Testis (tissue), 2 donors: ENCODE measurements at regions not wholly inside any gene's neighbourhood (a gene's known extent, or its start where the extent isn't known, plus 50 kb on each side); places are given as distances from the start of the nearest gene placed in this dataset.

Experiments used
- DNase-seq: peaks from one replicate; pipeline ENCODE4 v3.0.0-alpha.2; 2019
- H3K27ac ChIP-seq, 2 donors: fragments of 200-600 bp; sonication (generic); one replicate each; pipeline ENCODE4 v1.5.1; 2019
- H3K27me3 ChIP-seq: fragments of 200-600 bp; sonication (generic); one replicate; pipeline ENCODE4 v1.5.1; 2019
- H3K36me3 ChIP-seq: fragments of 200-600 bp; sonication (generic); one replicate; pipeline ENCODE4 v1.5.1; 2017; ENCODE audit warnings: low read depth; ENCODE audit errors: missing control alignments
- H3K4me1 ChIP-seq: fragments of 200-600 bp; sonication (generic); one replicate; pipeline ENCODE4 v1.5.1; 2019
- H3K4me3 ChIP-seq, 2 donors: fragments of 200-600 bp; sonication (generic); one replicate each; pipeline ENCODE4 v1.5.1; 2017 to 2019
- H3K9me3 ChIP-seq: fragments of 200-600 bp; sonication (generic); one replicate; pipeline ENCODE4 v1.5.1; 2017
- POLR2A ChIP-seq: fragments of 450-650 bp; IDR thresholded peaks from one replicate; pipeline ENCODE4 v1.6.1; 2017; ENCODE audit warnings: antibody characterized with exemption, mild to moderate bottlenecking, moderate library complexity
- WGBS, 2 donors: methylation state at CpG; one replicate each; pipeline ENCODE4 v1.1.5; 2018; 5-methylcytosine and 5-hydroxymethylcytosine counted together
- intact Hi-C: fragments of 100-400 bp; cut with DNase I; formaldehyde crosslinking; loops from one replicate; pipeline ENCODE4 v1.15.1; 2023; ENCODE audit warnings: low total_unique reads
- TF ChIP-seq, protein P1 (sequence below), 3 experiments: fragments of 450-650 bp in 2 of 3; fragments of 200-600 bp in 1 of 3; sonication (generic) in 1 of 3; IDR thresholded peaks; one replicate each; pipeline ENCODE4 v1.5.1; 2016 to 2019; ENCODE audit warnings: antibody characterized with exemption in 3 of 3, mild to moderate bottlenecking in 2 of 3, moderate library complexity in 1 of 3

DNA sequence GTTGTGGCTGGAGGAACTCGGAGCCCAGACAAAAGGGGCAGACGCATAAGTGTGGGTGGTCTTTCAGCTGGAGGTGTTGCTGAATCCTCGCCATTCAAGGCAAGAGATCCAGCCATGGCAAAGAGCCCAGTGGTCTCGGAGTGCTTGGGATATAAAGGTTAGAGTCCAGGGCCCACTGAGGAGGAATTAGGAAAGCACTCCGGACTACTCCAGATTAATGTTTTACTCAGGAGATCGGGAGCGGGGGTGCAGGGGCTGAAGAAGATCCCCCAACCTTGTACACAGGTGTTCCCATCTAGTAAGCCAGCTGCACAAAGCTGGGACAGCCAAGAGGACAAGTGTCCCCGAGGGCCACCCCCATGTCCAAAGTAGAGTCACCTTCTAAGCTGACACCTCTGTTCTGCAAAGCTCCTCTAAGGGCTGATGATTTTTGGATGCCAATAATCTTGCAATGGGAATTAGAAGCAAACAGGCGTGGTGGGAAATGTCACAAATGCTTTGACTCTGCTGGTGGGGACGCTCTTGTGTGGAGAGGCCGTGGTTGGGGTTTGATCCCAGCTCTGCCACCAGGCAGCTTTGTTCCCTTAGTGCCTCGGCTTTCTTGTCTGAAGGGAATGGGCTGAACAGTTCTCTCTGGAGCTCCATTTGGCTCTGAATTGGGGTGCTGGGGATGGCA is 194.3 kb upstream of the SOX1 start:
- WGBS, 2 donors, result 83 to 92% methylated on average over 11 to 12 of the region's 12 CpGs
- TF ChIP-seq POLR2A, result no peak
- TF ChIP-seq, protein P1, sequence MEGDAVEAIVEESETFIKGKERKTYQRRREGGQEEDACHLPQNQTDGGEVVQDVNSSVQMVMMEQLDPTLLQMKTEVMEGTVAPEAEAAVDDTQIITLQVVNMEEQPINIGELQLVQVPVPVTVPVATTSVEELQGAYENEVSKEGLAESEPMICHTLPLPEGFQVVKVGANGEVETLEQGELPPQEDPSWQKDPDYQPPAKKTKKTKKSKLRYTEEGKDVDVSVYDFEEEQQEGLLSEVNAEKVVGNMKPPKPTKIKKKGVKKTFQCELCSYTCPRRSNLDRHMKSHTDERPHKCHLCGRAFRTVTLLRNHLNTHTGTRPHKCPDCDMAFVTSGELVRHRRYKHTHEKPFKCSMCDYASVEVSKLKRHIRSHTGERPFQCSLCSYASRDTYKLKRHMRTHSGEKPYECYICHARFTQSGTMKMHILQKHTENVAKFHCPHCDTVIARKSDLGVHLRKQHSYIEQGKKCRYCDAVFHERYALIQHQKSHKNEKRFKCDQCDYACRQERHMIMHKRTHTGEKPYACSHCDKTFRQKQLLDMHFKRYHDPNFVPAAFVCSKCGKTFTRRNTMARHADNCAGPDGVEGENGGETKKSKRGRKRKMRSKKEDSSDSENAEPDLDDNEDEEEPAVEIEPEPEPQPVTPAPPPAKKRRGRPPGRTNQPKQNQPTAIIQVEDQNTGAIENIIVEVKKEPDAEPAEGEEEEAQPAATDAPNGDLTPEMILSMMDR (IDR thresholded peaks at IDR 0.05), result no peak
- Histone ChIP-seq H3K36me3 (no peaks in the 10 kb centered on the region), H3K27ac (no peak overlapping the region), H3K9me3 (no peaks in the 10 kb centered on the region), H3K27me3 (no peaks in the 10 kb centered on the region), H3K4me1 (no peaks in the 10 kb centered on the region), H3K4me3 (no peak overlapping the region)
- intact Hi-C loops, result no loop called here
- no peak for DNase-seq

DNA sequence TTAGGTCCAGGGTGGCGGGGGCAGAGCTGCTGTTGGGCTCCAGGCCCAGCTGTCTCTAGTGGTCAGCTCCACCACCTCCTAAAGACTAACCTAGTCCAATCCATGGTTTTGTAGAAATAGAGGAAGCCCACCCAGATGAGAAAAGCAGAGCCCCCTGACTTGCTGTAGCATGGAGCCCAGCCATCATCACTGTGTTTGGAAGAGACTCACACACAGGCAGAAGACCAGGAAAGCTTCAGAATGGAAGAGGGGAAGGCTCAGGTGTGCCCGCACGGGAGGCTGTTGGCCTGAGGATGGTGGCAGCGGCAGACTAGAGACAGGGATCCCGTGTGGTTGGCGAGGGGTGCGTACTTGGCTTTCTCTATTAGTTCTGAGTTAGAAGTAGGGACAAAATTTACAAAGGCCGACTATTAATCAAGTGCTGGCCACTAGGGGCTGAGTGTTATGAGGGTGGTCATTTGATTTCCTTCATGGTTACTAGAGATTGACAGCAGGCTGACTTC is 193.2 kb upstream of the SOX1 start:
- Histone ChIP-seq H3K4me1 (no peaks in the 10 kb centered on the region), H3K27ac (no peak overlapping the region), H3K4me3 (no peak overlapping the region), H3K36me3 (no peaks in the 10 kb centered on the region), H3K27me3 (no peaks in the 10 kb centered on the region), H3K9me3 (no peaks in the 10 kb centered on the region)
- intact Hi-C loops, result no loop called here
- WGBS, 2 donors, result 81 to 89% methylated on average over 8 of the region's 8 CpGs
- no peak for DNase-seq
- TF ChIP-seq, protein P1 (IDR thresholded peaks at IDR 0.05), result no peak
- TF ChIP-seq POLR2A, result no peak

DNA sequence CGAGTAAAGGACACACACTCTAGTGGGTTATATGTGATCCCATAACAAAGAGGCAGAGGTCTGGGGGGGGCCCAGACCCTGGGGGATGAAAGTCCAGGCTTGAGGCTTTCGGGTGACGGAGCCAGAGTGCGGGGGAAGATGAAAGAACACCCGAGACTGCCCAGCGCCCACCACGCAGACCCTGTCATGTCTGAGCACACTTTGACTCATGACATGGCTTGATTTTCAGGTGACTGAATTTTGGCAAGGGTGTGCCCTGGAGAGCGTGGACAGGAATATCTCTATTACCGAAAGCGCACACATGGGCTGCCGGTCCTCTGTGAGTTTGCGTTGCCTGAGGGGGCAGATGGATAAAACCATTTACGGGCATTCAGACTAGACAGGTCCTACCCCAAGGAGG is 192.0 kb upstream of the SOX1 start:
- Histone ChIP-seq H3K27ac (no peak overlapping the region), H3K9me3 (no peaks in the 10 kb centered on the region), H3K4me3 (no peak overlapping the region), H3K36me3 (no peaks in the 10 kb centered on the region), H3K27me3 (no peaks in the 10 kb centered on the region), H3K4me1 (no peaks in the 10 kb centered on the region)
- no peak for DNase-seq
- intact Hi-C loops, result no loop called here
- TF ChIP-seq POLR2A, result no peak
- TF ChIP-seq, protein P1 (IDR thresholded peaks at IDR 0.05), result no peak
- 89 to 91% methylated on average over 12 to 13 of the region's 13 CpGs for WGBS, 2 donors

DNA sequence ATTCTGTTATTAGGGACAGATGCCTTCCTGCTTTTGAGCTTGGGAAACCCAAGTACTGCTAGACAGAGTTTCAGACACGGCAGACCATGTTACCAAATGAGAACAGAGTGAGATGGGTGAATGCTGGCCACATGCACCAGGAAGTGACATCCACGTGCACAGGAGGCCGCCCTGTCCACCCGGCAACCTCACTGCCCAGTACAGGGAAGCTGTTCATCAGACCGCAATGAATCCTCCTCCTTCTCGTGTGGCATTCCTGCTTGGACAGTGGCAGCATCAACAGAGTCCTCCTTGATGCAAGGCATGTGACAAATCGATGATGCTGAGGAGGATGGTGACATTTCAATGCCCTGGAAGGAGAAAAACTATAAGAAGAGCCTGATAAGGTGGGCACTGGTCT is 191.0 kb upstream of the SOX1 start:
- intact Hi-C loops, result no loop called here
- H3K27me3 ChIP-seq, result no peaks in the 10 kb centered on the region
- no peaks in the 10 kb centered on the region for H3K9me3 ChIP-seq
- no peaks in the 10 kb centered on the region for H3K36me3 ChIP-seq
- H3K27ac ChIP-seq, result no peak overlapping the region
- no peak overlapping the region for H3K4me3 ChIP-seq
- DNase-seq, result no peak
- TF ChIP-seq, protein P1 (IDR thresholded peaks at IDR 0.05), result no peak
- no peak for TF ChIP-seq POLR2A
- H3K4me1 ChIP-seq, result no peaks in the 10 kb centered on the region
- 79 to 86% methylated on average over 7 of the region's 7 CpGs for WGBS, 2 donors

DNA sequence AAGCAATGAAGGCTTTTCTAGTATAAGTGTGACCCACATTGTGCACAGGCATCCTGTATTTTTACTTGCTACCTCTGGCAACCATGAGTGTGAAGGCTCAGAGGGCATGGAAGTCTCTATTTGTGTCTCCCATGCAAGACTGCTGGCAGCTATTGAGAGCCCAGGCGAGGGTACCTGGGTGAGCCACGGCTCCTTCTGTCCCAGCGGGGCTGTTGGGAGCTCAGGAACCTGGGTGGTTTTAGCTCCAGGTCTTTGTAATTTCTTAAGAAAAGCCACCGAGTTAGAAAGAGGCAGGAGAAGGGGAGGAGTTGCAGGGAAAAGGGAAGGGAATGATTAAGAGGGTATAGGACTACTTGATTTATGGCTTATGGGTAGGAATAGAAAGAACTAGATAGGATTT is 190.4 kb upstream of the SOX1 start:
- WGBS, 2 donors, result 64 to 72% methylated on average over 4 of the region's 4 CpGs

More for the DNA sequence above, 190.4 kb upstream of the SOX1 start:
- DNase-seq, result no peak
- intact Hi-C loops, result no loop called here
- H3K4me1 ChIP-seq, result no peaks in the 10 kb centered on the region
- H3K36me3 ChIP-seq, result no peaks in the 10 kb centered on the region
- H3K27ac ChIP-seq, result no peak overlapping the region
- H3K27me3 ChIP-seq, result no peaks in the 10 kb centered on the region
- no peaks in the 10 kb centered on the region for H3K9me3 ChIP-seq
- H3K4me3 ChIP-seq, result no peak overlapping the region
- no peak for TF ChIP-seq POLR2A
- TF ChIP-seq, protein P1 (IDR thresholded peaks at IDR 0.05), result no peak
